ENCODE measurements at regions not wholly inside any gene's neighbourhood (a gene's known extent, or its start where the extent isn't known, plus 50 kb on each side); places are given as distances from the start of the nearest gene placed in this dataset.

GRCh38 chr16:51577621-51578303 is 426.7 kb upstream of the SALL1 start:
- Histone ChIP-seq H3K9me3 (no peaks in the 10 kb centered on the region), H3K27me3 (no peaks in the 10 kb centered on the region), H3K27ac (no peak overlapping the region), H3K36me3 (no peaks in the 10 kb centered on the region), H3K4me1 (no peaks in the 10 kb centered on the region), H3K4me3 (no peak overlapping the region)
- ATAC-seq (peak; percentile 49), DNase-seq (peak in 1 of 4 donors; percentile 3)
- TF ChIP-seq, protein P1, sequence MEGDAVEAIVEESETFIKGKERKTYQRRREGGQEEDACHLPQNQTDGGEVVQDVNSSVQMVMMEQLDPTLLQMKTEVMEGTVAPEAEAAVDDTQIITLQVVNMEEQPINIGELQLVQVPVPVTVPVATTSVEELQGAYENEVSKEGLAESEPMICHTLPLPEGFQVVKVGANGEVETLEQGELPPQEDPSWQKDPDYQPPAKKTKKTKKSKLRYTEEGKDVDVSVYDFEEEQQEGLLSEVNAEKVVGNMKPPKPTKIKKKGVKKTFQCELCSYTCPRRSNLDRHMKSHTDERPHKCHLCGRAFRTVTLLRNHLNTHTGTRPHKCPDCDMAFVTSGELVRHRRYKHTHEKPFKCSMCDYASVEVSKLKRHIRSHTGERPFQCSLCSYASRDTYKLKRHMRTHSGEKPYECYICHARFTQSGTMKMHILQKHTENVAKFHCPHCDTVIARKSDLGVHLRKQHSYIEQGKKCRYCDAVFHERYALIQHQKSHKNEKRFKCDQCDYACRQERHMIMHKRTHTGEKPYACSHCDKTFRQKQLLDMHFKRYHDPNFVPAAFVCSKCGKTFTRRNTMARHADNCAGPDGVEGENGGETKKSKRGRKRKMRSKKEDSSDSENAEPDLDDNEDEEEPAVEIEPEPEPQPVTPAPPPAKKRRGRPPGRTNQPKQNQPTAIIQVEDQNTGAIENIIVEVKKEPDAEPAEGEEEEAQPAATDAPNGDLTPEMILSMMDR (IDR thresholded peaks at IDR 0.05): no peak
- intact Hi-C loops (cut with DNase I): no loop called here

DNA sequence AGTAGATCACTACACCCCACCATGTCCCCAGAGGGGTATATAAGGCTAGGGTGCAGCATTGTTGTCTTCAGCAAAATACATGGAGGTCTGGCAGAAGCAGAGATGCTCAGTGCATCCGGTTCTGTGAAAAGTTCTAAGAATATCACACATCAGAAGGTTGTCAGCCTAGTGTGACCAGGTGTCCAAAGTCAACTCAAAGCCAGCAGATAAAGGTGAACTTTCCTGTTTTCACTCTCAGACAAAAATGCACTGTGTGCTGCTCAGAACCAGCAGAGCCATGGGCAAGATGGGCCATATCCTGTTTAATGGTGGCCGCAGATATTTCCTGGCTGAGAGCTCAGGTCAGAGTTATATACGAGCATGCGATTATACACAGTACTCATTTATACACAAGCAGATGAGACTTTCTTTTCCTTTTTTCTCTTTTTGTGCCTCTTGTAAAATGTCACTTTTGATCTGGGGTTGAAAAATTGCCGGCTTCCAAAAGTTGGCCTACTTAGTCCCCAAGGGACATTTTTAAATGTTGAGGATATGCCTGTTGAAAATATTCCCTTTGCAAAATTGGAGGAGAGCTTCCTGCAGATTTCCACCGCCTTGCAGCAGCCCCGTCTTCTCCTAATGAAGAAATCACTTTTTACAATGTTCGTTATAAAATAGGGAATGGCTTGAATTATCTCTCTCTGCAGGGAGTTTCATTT is 425.6 kb upstream of the SALL1 start:
- Histone ChIP-seq H3K4me3 (no peak overlapping the region), H3K36me3 (no peaks in the 10 kb centered on the region), H3K9me3 (no peaks in the 10 kb centered on the region), H3K27ac (no peak overlapping the region), H3K4me1 (no peaks in the 10 kb centered on the region), H3K27me3 (no peaks in the 10 kb centered on the region)
- intact Hi-C loops (cut with DNase I): no loop called here
- TF ChIP-seq, protein P1 (IDR thresholded peaks at IDR 0.05): no peak
- no peak for ATAC-seq
- DNase-seq: no peak

DNA sequence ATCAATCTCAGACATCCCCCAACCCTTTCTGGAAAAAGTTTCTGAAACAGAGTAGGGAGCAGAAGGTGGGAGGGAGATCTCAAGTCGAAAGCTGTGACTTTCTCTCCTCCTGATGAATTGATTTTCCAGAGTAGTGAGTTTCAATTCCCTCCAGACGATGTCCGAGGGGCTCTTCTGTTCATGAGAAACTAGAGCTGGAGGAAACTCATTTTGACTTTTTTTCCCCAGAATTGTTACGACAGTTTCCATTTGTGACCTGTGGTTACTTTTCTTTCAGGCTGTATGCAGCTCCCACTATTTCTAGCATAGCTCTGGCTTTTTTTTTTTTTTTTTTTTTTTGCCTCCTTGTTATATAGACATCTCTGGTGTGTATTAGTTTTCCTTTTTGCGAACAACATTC is 422.1 kb upstream of the SALL1 start:
- no peaks in the 10 kb centered on the region for H3K9me3 ChIP-seq
- no peaks in the 10 kb centered on the region for H3K36me3 ChIP-seq
- H3K4me1 ChIP-seq: no peaks in the 10 kb centered on the region
- H3K4me3 ChIP-seq: no peak overlapping the region
- ATAC-seq (no peak), DNase-seq (no peak)
- no peaks in the 10 kb centered on the region for H3K27me3 ChIP-seq
- H3K27ac ChIP-seq: no peak overlapping the region
- TF ChIP-seq, protein P1 (IDR thresholded peaks at IDR 0.05): no peak
- intact Hi-C loops (cut with DNase I): no loop called here

DNA sequence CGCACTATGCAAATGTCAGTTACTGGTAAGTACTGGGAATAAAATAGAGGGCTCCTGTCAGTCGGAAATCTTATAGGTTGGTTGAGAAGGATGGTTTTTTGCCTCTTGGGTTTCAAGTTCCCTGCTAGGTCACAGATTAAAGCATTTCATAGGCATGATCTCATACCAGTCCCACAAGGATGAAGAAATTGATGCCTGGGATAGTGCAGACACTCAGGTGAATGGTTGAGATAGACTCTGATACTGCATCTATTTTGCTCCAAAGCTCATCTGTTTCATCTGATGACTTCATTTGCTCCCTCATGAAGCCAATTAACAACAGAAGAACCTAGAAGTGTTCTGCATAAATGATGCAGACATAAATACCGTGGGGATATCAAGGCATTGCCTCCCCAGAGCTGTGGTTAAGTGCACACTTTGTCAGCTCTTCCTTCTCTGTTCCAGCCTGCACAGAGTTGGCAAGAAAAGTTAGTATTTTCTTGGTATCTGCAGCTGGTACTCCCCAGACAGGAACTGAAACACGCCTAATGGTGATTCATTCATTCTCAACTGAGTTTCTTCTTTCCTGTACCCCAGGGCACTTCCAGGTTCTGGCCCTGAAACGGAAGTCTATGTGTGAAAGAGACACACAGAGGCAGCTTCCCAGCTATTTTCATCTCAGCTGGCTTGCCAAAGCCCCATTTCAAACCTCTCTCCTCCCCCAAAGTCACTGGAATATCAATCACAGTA is 418.3 kb upstream of the SALL1 start:
- TF ChIP-seq, protein P1 (IDR thresholded peaks at IDR 0.05): no peak
- DNase-seq (no peak), ATAC-seq (no peak)
- Histone ChIP-seq H3K27ac (no peak overlapping the region), H3K27me3 (no peaks in the 10 kb centered on the region), H3K36me3 (no peaks in the 10 kb centered on the region), H3K9me3 (peaks cover 0 to 2% of the 10 kb centered on the region in 2 donors), H3K4me3 (no peak overlapping the region), H3K4me1 (no peaks in the 10 kb centered on the region)
- intact Hi-C loops (cut with DNase I): no loop called here

- Histone ChIP-seq H3K4me3 (no peak overlapping the region), H3K9me3 (peaks cover 0 to 6% of the 10 kb centered on the region in 2 donors), H3K36me3 (no peaks in the 10 kb centered on the region), H3K4me1 (no peaks in the 10 kb centered on the region), H3K27ac (no peak overlapping the region), H3K27me3 (no peaks in the 10 kb centered on the region)
- ATAC-seq (no peak), DNase-seq (no peak)
- intact Hi-C loops (cut with DNase I): no loop called here
- TF ChIP-seq, protein P1 (IDR thresholded peaks at IDR 0.05): no peak
Measured at GRCh38 chr16:51567911-51568310, 416.8 kb upstream of the SALL1 start.
